ENCODE measurements at regions not wholly inside any gene's neighbourhood (a gene's known extent, or its start where the extent isn't known, plus 50 kb on each side); places are given as distances from the start of the nearest gene placed in this dataset.

DNA sequence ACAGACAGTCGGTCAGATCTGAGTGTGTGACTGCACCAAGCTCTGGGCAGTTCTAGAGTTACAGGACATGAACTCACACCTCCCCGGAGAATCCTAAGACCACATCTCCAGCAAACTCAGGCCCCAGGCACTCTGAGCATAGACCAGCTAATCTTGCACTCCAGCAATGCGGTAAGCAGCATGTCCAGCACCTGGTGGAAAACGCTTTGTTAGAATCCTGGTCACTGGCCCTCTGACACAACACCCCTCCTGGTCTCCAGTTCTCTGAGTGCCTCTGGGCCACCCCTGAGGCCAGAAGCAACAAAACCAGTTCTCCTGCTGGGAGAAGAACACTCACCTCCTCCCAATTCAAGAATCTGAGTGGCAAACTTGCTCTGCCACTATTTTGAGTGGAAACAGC lies 82.7 kb upstream of the TMEM45B start:
- CTCF ChIA-PET: no interaction called here

DNA sequence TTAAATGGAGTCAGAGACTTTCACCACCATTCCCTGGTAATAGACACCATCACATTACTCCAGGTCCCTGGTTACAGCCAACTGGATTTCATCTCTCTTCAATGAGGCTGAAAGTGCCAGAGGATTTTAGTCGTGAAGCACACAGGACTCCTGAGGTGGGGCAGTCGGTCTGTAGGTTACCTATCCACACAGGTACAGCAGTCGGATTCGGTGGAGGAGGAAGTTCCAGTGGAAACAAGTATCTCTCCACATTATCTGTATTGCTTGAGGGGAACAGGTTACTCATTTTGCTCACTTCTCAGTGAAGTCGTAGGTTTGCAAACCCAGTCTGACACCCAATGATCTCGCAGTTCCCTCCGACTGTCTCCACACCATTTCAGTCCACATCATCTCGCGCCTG lies 82.3 kb upstream of the TMEM45B start:
- no peaks in the 10 kb centered on the region for H3K36me3 ChIP-seq (ENCODE audit: control insufficient read depth, insufficient read depth, low read length)
- ChIA-PET POLR2A (no interaction called here), CTCF (no interaction called here)
- peaks cover 3% of the 10 kb centered on the region; the same call in 1 of the 2 replicates for H3K27me3 ChIP-seq (ENCODE audit: control insufficient read depth, insufficient read depth, low read length)
- no peak overlapping the region for H3K4me3 ChIP-seq (ENCODE audit: low read depth, low read length)
- no peak for DNase-seq (ENCODE audit: low read depth)
- TF ChIP-seq, protein P1, sequence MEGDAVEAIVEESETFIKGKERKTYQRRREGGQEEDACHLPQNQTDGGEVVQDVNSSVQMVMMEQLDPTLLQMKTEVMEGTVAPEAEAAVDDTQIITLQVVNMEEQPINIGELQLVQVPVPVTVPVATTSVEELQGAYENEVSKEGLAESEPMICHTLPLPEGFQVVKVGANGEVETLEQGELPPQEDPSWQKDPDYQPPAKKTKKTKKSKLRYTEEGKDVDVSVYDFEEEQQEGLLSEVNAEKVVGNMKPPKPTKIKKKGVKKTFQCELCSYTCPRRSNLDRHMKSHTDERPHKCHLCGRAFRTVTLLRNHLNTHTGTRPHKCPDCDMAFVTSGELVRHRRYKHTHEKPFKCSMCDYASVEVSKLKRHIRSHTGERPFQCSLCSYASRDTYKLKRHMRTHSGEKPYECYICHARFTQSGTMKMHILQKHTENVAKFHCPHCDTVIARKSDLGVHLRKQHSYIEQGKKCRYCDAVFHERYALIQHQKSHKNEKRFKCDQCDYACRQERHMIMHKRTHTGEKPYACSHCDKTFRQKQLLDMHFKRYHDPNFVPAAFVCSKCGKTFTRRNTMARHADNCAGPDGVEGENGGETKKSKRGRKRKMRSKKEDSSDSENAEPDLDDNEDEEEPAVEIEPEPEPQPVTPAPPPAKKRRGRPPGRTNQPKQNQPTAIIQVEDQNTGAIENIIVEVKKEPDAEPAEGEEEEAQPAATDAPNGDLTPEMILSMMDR (IDR thresholded peaks at IDR 0.05; ENCODE audit: insufficient read depth, low read depth, low read length): no peak

More for the DNA sequence above, 82.7 kb upstream of the TMEM45B start:
- Histone ChIP-seq H3K4me3 (ENCODE audit: low read depth, low read length) (no peak overlapping the region), H3K36me3 (ENCODE audit: control insufficient read depth, insufficient read depth, low read length) (no peaks in the 10 kb centered on the region), H3K27me3 (ENCODE audit: control insufficient read depth, insufficient read depth, low read length) (peaks cover 3% of the 10 kb centered on the region; the same call in 1 of the 2 replicates)
- POLR2A ChIA-PET: no interaction called here
- DNase-seq (ENCODE audit: low read depth): no peak
- TF ChIP-seq, protein P1 (IDR thresholded peaks at IDR 0.05; ENCODE audit: insufficient read depth, low read depth, low read length): no peak

DNA sequence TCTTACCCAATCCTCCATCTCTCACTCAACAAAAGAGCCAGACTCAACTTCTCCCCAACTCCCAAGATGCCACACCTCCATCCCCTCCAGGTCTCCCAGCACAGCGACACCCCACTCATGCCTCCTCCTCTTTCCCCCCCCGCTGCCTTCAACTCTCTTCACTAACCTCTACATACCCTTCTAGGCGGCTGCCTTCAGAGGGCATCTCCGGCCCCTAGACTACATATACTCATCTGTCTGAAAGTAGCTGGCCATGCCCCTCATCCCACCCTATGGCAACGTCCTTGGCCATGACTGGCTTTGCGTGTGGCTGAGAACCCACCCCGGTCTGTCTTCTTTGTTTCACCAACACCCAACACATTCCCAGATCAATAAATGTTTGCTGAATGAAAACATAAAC lies 81.7 kb upstream of the TMEM45B start:
- DNase-seq (ENCODE audit: low read depth): no peak
- Histone ChIP-seq H3K4me3 (ENCODE audit: low read depth, low read length) (no peak overlapping the region), H3K36me3 (ENCODE audit: control insufficient read depth, insufficient read depth, low read length) (no peaks in the 10 kb centered on the region), H3K27me3 (ENCODE audit: control insufficient read depth, insufficient read depth, low read length) (peaks cover 3% of the 10 kb centered on the region; the same call in 1 of the 2 replicates)
- CTCF ChIA-PET: no interaction called here
- POLR2A ChIA-PET: no interaction called here
- TF ChIP-seq, protein P1 (IDR thresholded peaks at IDR 0.05; ENCODE audit: insufficient read depth, low read depth, low read length): no peak

DNA sequence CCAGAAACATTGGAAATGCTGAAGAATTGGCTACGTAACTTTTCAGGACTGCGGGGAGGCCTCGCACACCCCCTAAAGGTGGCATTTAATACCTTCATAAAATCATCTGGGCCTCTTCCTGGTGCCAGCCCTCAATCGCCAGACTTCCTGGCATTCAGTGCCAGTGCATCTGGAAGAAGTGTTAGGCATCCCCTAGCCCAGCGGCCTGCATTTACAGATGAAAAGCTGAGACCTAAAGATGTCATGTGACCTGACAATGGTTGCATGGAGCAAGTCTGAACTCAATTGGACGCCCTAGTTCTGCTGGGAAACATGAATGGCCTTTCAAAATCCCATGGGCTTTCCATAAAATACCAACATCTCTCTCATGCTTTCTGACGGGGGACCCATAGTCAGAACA lies 81.0 kb upstream of the TMEM45B start:
- CTCF ChIA-PET: no interaction called here
- Histone ChIP-seq H3K4me3 (ENCODE audit: low read depth, low read length) (no peak overlapping the region), H3K36me3 (ENCODE audit: control insufficient read depth, insufficient read depth, low read length) (no peaks in the 10 kb centered on the region), H3K27me3 (ENCODE audit: control insufficient read depth, insufficient read depth, low read length) (peaks cover 7% of the 10 kb centered on the region; the same call in 1 of the 2 replicates)
- TF ChIP-seq, protein P1 (IDR thresholded peaks at IDR 0.05; ENCODE audit: insufficient read depth, low read depth, low read length): no peak
- POLR2A ChIA-PET: no interaction called here
- DNase-seq (ENCODE audit: low read depth): no peak

DNA sequence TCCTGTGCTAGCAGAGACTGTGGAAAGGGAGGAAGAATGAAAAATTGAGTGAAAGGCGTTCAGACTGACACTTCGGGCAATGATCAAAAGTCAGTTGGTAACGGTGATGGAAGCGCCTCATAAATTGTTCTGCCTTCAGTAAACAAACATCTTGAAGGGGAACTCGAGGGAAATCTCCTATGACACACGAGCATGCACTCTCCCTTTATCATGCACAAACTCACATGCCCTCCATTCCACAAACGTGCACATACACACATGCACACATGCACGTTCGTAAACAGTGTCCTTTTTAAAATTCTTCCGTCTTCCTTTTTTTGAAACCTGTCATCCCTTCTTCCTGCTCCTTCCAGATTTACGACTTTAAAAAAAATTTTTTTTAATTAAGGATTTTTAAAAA lies 77.8 kb upstream of the TMEM45B start:
- CTCF ChIA-PET: no interaction called here

More for the DNA sequence above, 77.8 kb upstream of the TMEM45B start:
- POLR2A ChIA-PET: interaction anchor here (0.6 kb wide), 1 partner anchor 242 kb away, joined by 3 read pairs; no protein-coding TSS in a partner anchor
- no peak overlapping the region for H3K4me3 ChIP-seq (ENCODE audit: low read depth, low read length)
- no peak for DNase-seq (ENCODE audit: low read depth)
- peaks cover 7% of the 10 kb centered on the region; the same call in 1 of the 2 replicates for H3K27me3 ChIP-seq (ENCODE audit: control insufficient read depth, insufficient read depth, low read length)
- TF ChIP-seq, protein P1 (IDR thresholded peaks at IDR 0.05; ENCODE audit: insufficient read depth, low read depth, low read length): no peak
- no peaks in the 10 kb centered on the region for H3K36me3 ChIP-seq (ENCODE audit: control insufficient read depth, insufficient read depth, low read length)

All from BJ (cell line).